ENCODE measurements at regions not wholly inside any gene's neighbourhood (a gene's known extent, or its start where the extent isn't known, plus 50 kb on each side); places are given as distances from the start of the nearest gene placed in this dataset.

DNA sequence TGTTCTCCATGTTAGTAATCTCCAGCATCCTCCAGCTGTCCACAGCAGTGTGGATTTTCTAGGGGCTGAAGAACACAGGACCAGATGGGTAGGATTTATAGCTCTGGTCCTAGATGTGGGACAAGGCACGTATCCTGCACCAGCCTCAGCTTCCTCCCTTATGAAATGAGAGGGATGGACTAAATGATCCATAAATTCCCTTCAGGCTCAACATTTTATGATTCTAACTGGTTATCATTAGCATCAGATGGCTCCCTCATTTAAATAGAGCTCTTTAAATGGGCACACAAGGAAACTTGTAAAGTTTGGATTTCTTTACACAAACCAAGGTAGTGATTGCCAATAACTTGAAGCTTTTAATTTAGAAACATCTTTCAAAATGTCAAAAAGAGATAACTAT is 97.7 kb downstream of the ESM1 start:
- H3K36me3 ChIP-seq (replicated peaks; ENCODE audit: low read depth, low read length) = no peaks in the 10 kb centered on the region

DNA sequence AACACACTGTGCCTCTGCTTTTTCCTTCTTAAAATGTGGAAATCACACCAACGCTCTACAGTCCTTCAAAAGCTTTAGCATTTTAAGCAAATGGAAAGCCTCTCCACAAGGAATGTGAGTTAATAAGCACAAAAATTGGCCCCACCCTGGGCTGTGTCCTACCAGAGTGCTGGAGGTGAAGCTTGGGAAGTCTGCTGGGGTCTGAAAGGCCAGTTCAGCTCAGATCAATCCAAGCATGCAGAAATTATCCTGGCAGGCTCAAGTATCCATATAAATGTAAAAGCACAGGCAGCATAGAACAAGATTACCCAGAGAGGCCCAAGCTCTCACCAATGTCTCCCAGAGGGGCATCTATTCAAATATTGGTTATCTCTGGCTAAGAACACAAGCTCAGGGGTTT is 98.5 kb downstream of the ESM1 start:
- Histone ChIP-seq H3K4me1 (ENCODE audit: low read length) (peaks cover 22% of the 10 kb centered on the region), H3K27ac (ENCODE audit: low read length) (no peak overlapping the region), H3K4me2 (ENCODE audit: low read length) (peak overlapping the region; percentile 60), H3K9me3 (ENCODE audit: insufficient read depth, low read length) (no peaks in the 10 kb centered on the region), H3K9ac (ENCODE audit: low read length) (no peak overlapping the region), H4K20me1 (ENCODE audit: insufficient read depth, low read length) (peaks cover 9% of the 10 kb centered on the region), H2AFZ (ENCODE audit: low read depth, low read length) (no peak overlapping the region), H3K36me3 (replicated peaks; ENCODE audit: low read depth, low read length) (no peaks in the 10 kb centered on the region), H3K4me3 (ENCODE audit: low read length) (no peak overlapping the region), H3K27me3 (ENCODE audit: low read depth, low read length) (peaks cover 84% of the 10 kb centered on the region), H3K79me2 (ENCODE audit: low read length) (no peaks in the 10 kb centered on the region)
- TF ChIP-seq EZH2phosphoT487 (IDR thresholded peaks at IDR 0.05; ENCODE audit: low read depth) = no peak
- TF ChIP-seq, protein P1, sequence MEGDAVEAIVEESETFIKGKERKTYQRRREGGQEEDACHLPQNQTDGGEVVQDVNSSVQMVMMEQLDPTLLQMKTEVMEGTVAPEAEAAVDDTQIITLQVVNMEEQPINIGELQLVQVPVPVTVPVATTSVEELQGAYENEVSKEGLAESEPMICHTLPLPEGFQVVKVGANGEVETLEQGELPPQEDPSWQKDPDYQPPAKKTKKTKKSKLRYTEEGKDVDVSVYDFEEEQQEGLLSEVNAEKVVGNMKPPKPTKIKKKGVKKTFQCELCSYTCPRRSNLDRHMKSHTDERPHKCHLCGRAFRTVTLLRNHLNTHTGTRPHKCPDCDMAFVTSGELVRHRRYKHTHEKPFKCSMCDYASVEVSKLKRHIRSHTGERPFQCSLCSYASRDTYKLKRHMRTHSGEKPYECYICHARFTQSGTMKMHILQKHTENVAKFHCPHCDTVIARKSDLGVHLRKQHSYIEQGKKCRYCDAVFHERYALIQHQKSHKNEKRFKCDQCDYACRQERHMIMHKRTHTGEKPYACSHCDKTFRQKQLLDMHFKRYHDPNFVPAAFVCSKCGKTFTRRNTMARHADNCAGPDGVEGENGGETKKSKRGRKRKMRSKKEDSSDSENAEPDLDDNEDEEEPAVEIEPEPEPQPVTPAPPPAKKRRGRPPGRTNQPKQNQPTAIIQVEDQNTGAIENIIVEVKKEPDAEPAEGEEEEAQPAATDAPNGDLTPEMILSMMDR (IDR thresholded peaks at IDR 0.05; ENCODE audit: low read depth, low read length) = no peak

More for the DNA sequence above, 97.7 kb downstream of the ESM1 start:
- H3K9me3 ChIP-seq (ENCODE audit: insufficient read depth, low read length) = no peaks in the 10 kb centered on the region
- no peak overlapping the region for H2AFZ ChIP-seq (ENCODE audit: low read depth, low read length)
- H3K4me2 ChIP-seq (ENCODE audit: low read length) = no peak overlapping the region
- H3K27ac ChIP-seq (ENCODE audit: low read length) = no peak overlapping the region
- H3K4me1 ChIP-seq (ENCODE audit: low read length) = peaks cover 22% of the 10 kb centered on the region
- H4K20me1 ChIP-seq (ENCODE audit: insufficient read depth, low read length) = peaks cover 9% of the 10 kb centered on the region
- peaks cover 84% of the 10 kb centered on the region for H3K27me3 ChIP-seq (ENCODE audit: low read depth, low read length)
- no peaks in the 10 kb centered on the region for H3K79me2 ChIP-seq (ENCODE audit: low read length)
- H3K9ac ChIP-seq (ENCODE audit: low read length) = no peak overlapping the region
- no peak overlapping the region for H3K4me3 ChIP-seq (ENCODE audit: low read length)
- no peak for TF ChIP-seq EZH2phosphoT487 (IDR thresholded peaks at IDR 0.05; ENCODE audit: low read depth)
- TF ChIP-seq, protein P1 (IDR thresholded peaks at IDR 0.05; ENCODE audit: low read depth, low read length) = no peak

DNA sequence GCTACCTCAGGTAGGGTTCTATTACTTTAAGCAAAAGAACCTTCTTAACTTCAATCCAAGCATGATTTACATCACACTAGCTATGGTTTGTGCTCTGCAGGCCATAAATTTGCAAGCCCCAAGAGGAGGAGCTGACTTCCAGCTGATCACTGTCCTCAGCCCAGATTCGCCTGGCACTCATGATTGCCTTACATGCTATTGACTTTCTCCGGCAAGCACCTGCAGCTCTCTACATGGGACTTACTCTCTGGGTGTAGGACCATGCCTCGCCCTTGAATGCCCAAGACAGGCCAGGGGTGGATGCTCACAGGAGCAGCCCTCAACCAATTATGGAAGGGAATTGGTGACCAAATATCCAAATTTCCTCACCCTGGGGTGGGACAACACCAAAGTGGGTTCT is 99.8 kb downstream of the ESM1 start:
- H3K9me3 ChIP-seq (ENCODE audit: insufficient read depth, low read length) = no peaks in the 10 kb centered on the region

DNA sequence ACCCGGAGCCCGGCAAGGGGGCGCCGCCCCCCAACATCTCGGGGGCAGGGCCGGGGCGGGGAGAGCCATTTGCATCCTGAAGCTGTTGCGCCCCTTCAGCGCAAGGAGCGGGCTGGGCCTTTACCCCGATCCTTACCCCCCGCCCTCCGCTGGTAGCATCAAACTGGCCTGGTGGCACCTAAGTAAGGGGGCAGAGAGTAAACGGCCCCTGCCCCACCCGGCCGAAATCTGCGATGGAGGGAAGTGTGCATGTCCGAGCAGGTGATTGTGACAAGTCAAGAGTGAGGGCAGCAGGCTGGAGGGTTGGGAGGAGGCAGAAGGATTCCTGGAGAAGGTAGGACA is 101.2 kb downstream of the ESM1 start:
- Histone ChIP-seq H3K9me3 (ENCODE audit: insufficient read depth, low read length) (no peaks in the 10 kb centered on the region), H4K20me1 (ENCODE audit: insufficient read depth, low read length) (peaks cover 9% of the 10 kb centered on the region), H3K4me2 (ENCODE audit: low read length) (no peak overlapping the region), H2AFZ (ENCODE audit: low read depth, low read length) (no peak overlapping the region), H3K4me3 (ENCODE audit: low read length) (no peak overlapping the region), H3K4me1 (ENCODE audit: low read length) (peaks cover 28% of the 10 kb centered on the region), H3K27me3 (ENCODE audit: low read depth, low read length) (peaks cover 80% of the 10 kb centered on the region), H3K27ac (ENCODE audit: low read length) (no peak overlapping the region), H3K79me2 (ENCODE audit: low read length) (no peaks in the 10 kb centered on the region), H3K9ac (ENCODE audit: low read length) (no peak overlapping the region), H3K36me3 (replicated peaks; ENCODE audit: low read depth, low read length) (no peaks in the 10 kb centered on the region)
- TF ChIP-seq EZH2phosphoT487 (IDR thresholded peaks at IDR 0.05; ENCODE audit: low read depth) = no peak
- TF ChIP-seq, protein P1 (IDR thresholded peaks at IDR 0.05; ENCODE audit: low read depth, low read length) = no peak

More for the DNA sequence above, 99.8 kb downstream of the ESM1 start:
- H4K20me1 ChIP-seq (ENCODE audit: insufficient read depth, low read length) = peaks cover 9% of the 10 kb centered on the region
- H3K4me3 ChIP-seq (ENCODE audit: low read length) = no peak overlapping the region
- no peaks in the 10 kb centered on the region for H3K79me2 ChIP-seq (ENCODE audit: low read length)
- H3K27me3 ChIP-seq (ENCODE audit: low read depth, low read length) = peaks cover 83% of the 10 kb centered on the region
- no peak overlapping the region for H3K9ac ChIP-seq (ENCODE audit: low read length)
- peaks cover 28% of the 10 kb centered on the region for H3K4me1 ChIP-seq (ENCODE audit: low read length)
- no peaks in the 10 kb centered on the region for H3K36me3 ChIP-seq (replicated peaks; ENCODE audit: low read depth, low read length)
- H3K4me2 ChIP-seq (ENCODE audit: low read length) = peak overlapping the region; percentile 60; the same call in 1 of the 2 replicates
- no peak overlapping the region for H3K27ac ChIP-seq (ENCODE audit: low read length)
- TF ChIP-seq, protein P1 (IDR thresholded peaks at IDR 0.05; ENCODE audit: low read depth, low read length) = no peak
- no peak for TF ChIP-seq EZH2phosphoT487 (IDR thresholded peaks at IDR 0.05; ENCODE audit: low read depth)
- no peak overlapping the region for H2AFZ ChIP-seq (ENCODE audit: low read depth, low read length)

Measured in OCI-LY3 (cell line).